H1 (cell line): ENCODE measurements at regions not wholly inside any gene's neighbourhood (a gene's known extent, or its start where the extent isn't known, plus 50 kb on each side); places are given as distances from the start of the nearest gene placed in this dataset.

Experiments
- BCL11A ChIP-seq, 2 experiments: IDR thresholded peaks; one replicate each; pipeline ENCODE4 v1.6.1; 2011; ENCODE audit warnings: low read depth in 2 of 2, low read length in 2 of 2, mild to moderate bottlenecking in 2 of 2
- CHD2 ChIP-seq: IDR thresholded peaks from 2 replicates; pipeline ENCODE4 v1.6.1; 2012; ENCODE audit warnings: low read length, improper control_type of control experiment
- CREB1 ChIP-seq: IDR thresholded peaks from 2 replicates; pipeline ENCODE4 v1.6.1; 2012; ENCODE audit warnings: inconsistent platforms
- TF ChIP-seq, protein P1 (sequence below), 3 experiments: IDR thresholded peaks; 1 replicate in 2 of 3; 2 replicates in 1 of 3; pipeline versions ENCODE4 v1.5.1 to v1.6.1; 2011; ENCODE audit warnings: low read length in 3 of 3, mild to moderate bottlenecking in 3 of 3, inconsistent platforms in 2 of 3, low read depth in 1 of 3, moderate library complexity in 1 of 3; ENCODE audit not compliant: insufficient read depth in 1 of 3; ENCODE audit errors: control extremely low read depth in 1 of 3

DNA sequence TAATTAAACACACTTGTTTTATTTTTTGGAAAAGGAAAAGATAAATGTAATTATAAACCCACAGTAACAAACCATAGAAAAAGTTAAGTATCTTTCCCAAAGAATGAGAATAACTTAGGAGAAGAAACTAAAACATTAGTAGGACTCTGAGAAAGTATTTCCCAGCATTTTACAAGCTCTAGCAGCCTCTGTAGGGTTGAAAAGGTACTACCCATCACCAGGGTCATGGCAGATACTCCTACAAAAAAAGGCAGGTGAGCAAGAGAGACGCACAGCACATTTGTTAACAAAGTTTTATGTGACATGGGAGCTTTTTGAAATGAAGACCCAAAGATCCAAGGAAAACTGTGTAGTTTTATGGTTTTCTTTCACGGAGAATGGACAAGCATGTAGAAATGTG is 77.7 kb upstream of the FAM169A start (continued):
- TF ChIP-seq, protein P1, sequence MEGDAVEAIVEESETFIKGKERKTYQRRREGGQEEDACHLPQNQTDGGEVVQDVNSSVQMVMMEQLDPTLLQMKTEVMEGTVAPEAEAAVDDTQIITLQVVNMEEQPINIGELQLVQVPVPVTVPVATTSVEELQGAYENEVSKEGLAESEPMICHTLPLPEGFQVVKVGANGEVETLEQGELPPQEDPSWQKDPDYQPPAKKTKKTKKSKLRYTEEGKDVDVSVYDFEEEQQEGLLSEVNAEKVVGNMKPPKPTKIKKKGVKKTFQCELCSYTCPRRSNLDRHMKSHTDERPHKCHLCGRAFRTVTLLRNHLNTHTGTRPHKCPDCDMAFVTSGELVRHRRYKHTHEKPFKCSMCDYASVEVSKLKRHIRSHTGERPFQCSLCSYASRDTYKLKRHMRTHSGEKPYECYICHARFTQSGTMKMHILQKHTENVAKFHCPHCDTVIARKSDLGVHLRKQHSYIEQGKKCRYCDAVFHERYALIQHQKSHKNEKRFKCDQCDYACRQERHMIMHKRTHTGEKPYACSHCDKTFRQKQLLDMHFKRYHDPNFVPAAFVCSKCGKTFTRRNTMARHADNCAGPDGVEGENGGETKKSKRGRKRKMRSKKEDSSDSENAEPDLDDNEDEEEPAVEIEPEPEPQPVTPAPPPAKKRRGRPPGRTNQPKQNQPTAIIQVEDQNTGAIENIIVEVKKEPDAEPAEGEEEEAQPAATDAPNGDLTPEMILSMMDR (IDR thresholded peaks at IDR 0.05; ENCODE audit: control extremely low read depth in 1 of 3, insufficient read depth in 1 of 3, low read depth in 1 of 3, low read length in 3 of 3) = peak in 2 of 3 experiments; percentile 35 to 63; a peak in 3 of 4 replicates
- TF ChIP-seq CHD2 (no peak), BCL11A (IDR thresholded peaks at IDR 0.05; ENCODE audit: low read depth in 2 of 2, low read length in 2 of 2) (no peak), CREB1 (no peak)
- TF ChIP-seq, all 59 proteins: peak for 2
